ENCODE measurements at regions not wholly inside any gene's neighbourhood (a gene's known extent, or its start where the extent isn't known, plus 50 kb on each side); places are given as distances from the start of the nearest gene placed in this dataset.

- DNase-seq (ENCODE audit: low read depth in 3 of 3), result no peak
Observed at GRCh38 chr1:60367532-60367931, 294.0 kb upstream of the C1orf87 start.

- no peak for DNase-seq (ENCODE audit: low read depth in 3 of 3)
Observed at GRCh38 chr1:60359431-60359830, 285.9 kb upstream of the C1orf87 start.

- DNase-seq (ENCODE audit: low read depth in 3 of 3), result no peak
Observed at GRCh38 chr1:60350531-60350930, 277.0 kb upstream of the C1orf87 start.

GRCh38 chr1:60348884-60349283 lies 275.3 kb upstream of the C1orf87 start:
- DNase-seq (ENCODE audit: low read depth in 3 of 3), result no peak

GRCh38 chr1:60345621-60346020 lies 272.1 kb upstream of the C1orf87 start:
- DNase-seq (ENCODE audit: low read depth in 3 of 3), result no peak

GRCh38 chr1:60345049-60345448 lies 271.5 kb upstream of the C1orf87 start:
- DNase-seq (ENCODE audit: low read depth in 3 of 3), result no peak

GRCh38 chr1:60343736-60344135 lies 270.2 kb upstream of the C1orf87 start:
- no peak for DNase-seq (ENCODE audit: low read depth in 3 of 3)

GRCh38 chr1:60342569-60342968 lies 269.0 kb upstream of the C1orf87 start:
- DNase-seq (ENCODE audit: low read depth in 3 of 3), result no peak

GRCh38 chr1:60341274-60341673 lies 267.7 kb upstream of the C1orf87 start:
- DNase-seq (ENCODE audit: low read depth in 3 of 3), result no peak

GRCh38 chr1:60331647-60332046 lies 258.1 kb upstream of the C1orf87 start:
- no peak for DNase-seq (ENCODE audit: low read depth in 3 of 3)

- DNase-seq (ENCODE audit: low read depth in 3 of 3), result no peak
Observed at GRCh38 chr1:60329651-60330050, 256.1 kb upstream of the C1orf87 start.

GRCh38 chr1:60311838-60312237 lies 238.3 kb upstream of the C1orf87 start:
- DNase-seq (ENCODE audit: low read depth in 3 of 3), result no peak

GRCh38 chr1:60299581-60299980 lies 226.0 kb upstream of the C1orf87 start:
- no peak for DNase-seq (ENCODE audit: low read depth in 3 of 3)

GRCh38 chr1:60298290-60298689 lies 224.7 kb upstream of the C1orf87 start:
- no peak for DNase-seq (ENCODE audit: low read depth in 3 of 3)

- no peak for DNase-seq (ENCODE audit: low read depth in 3 of 3)
Observed at GRCh38 chr1:60296794-60297193, 223.2 kb upstream of the C1orf87 start.

- no peak for DNase-seq (ENCODE audit: low read depth in 3 of 3)
Observed at GRCh38 chr1:60292140-60292539, 218.6 kb upstream of the C1orf87 start.

GRCh38 chr1:60290393-60290792 lies 216.8 kb upstream of the C1orf87 start:
- no peak for DNase-seq (ENCODE audit: low read depth in 3 of 3)

GRCh38 chr1:60287536-60287935 lies 214.0 kb upstream of the C1orf87 start:
- no peak for DNase-seq (ENCODE audit: low read depth in 3 of 3)

GRCh38 chr1:60283690-60284089 lies 210.1 kb upstream of the C1orf87 start:
- no peak for DNase-seq (ENCODE audit: low read depth in 3 of 3)

GRCh38 chr1:60281360-60281932 lies 207.9 kb upstream of the C1orf87 start:
- peak in 2 of 3 donors; percentile 1 to 2 for DNase-seq (ENCODE audit: low read depth in 3 of 3)

- DNase-seq (ENCODE audit: low read depth in 3 of 3), result no peak
Observed at GRCh38 chr1:60280819-60281218, 207.2 kb upstream of the C1orf87 start.

GRCh38 chr1:60280256-60280655 lies 206.7 kb upstream of the C1orf87 start:
- DNase-seq (ENCODE audit: low read depth in 3 of 3), result no peak

GRCh38 chr1:60279798-60280197 lies 206.2 kb upstream of the C1orf87 start:
- no peak for DNase-seq (ENCODE audit: low read depth in 3 of 3)

GRCh38 chr1:60277269-60277668 lies 203.7 kb upstream of the C1orf87 start:
- no peak for DNase-seq (ENCODE audit: low read depth in 3 of 3)

All from stimulated activated CD4-positive, alpha-beta T cell treated with anti-CD3 and anti-CD28 coated beads, TNF-alpha, amount 100 ng/mL, for 48 hours (primary cell).